Cerebellar cortex (tissue), 1 donor: ENCODE measurements at regions not wholly inside any gene's neighbourhood (a gene's known extent, or its start where the extent isn't known, plus 50 kb on each side); places are given as distances from the start of the nearest gene placed in this dataset.

ENCODE experiments used
- DNase-seq: peaks from one replicate; pipeline ENCODE4 v3.0.0-alpha.2; 2015; ENCODE audit warnings: low spot score

DNA sequence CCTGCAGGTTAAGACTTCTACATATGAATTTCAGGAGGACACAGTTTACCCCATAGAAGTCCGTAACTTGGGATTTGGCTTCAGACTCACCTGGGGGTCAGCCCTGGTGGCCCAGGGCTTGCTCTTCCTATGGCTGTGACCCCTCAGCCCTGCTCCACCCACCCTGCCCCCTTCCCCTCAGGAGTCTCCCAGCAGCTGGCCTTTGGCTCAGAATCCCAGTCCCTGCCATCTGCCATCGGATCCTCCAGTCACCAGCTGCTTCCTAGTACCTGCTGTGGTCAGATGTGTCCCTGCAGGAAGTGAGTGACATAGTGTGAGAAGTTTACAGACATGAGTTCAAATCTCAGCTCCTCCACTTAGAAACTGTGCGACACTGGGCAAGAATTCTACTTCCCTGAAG lies 332.6 kb downstream of the NPHP4 start:
- no peak for DNase-seq

DNA sequence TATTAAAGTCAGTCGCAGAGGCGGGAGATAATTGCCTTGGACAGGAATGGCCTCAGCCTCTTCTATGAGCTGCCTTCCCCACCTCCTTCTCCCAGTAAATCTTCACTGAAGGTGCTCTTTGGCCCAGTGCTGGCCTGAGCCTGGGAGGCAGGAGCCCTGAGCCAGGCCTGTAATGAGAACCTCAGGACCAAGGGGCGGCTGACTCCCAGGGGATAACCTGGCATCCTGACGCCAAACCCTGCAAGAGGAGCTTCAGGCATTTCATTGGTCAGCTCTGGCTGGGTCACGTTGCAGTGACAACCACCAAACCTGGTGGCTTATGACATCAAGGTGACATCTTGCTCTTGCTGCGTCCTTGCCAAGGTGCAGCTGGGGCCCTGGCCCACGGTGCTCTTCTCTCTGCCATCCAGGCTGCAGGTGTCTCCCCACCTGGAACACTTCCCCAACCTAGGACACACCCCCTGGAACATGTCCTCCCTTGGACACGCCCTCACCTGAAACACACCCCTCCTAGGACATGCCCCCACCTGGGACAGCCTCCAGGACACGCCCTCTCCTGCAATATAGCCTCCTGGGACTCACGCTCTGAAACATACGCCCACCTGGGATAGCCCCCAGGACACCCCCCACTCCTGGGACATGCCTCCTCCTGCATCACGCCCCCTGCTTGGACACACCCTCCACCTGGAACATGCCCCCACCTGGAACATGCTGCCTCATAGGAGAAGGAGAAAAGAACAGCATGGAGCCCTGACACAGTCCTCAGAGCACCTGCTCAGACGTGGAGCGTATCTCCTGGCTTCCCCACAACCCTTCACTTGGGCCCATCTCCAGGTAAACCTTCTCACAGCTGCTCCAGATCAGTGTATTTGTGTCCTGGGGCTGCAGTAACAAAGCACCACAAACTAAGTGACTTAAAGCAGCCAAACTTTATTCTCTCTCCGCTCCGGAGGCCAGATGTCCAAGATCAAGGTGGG lies 333.6 kb downstream of the NPHP4 start:
- DNase-seq: no peak

DNA sequence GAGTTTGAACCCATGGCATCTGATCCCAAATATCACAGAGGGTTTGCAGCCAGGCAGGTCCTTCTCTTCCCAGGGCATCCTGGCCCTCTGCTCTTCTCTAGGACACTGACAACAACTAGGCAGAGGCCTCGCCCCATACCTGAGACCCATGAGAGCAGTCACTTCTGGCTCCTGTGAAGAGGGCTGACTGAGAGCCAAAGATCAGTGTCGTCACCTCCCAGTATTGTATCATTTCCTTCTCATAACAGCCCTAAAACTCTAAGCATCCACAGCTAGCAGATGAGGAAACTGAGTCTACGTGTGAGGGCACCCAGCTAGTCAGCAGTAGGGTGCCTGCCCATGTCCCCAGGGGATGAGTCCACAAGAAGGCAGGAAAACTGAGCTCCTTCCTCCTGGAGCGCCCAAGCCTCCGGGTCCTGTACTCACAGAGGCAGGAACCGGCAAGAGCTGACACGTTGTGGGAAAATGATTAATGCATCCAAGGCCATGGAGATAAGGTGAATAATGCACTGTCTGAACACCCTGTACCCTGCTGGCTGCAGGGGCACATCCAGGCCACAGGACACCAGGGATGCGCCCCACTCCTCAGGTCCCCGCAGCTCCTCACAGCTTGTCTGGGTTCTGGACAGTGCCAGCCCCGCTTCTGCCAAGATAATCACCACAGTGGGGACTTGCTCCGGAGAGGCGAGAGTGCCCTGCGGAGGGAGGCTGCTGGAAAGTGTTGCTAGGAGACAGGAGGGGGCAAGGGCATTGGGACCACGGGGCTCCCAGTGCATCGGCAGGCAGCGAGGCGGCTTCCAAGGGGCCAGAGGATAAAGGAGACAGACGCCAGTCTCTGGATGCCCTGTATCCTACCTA lies 340.0 kb downstream of the NPHP4 start:
- no peak for DNase-seq

DNA sequence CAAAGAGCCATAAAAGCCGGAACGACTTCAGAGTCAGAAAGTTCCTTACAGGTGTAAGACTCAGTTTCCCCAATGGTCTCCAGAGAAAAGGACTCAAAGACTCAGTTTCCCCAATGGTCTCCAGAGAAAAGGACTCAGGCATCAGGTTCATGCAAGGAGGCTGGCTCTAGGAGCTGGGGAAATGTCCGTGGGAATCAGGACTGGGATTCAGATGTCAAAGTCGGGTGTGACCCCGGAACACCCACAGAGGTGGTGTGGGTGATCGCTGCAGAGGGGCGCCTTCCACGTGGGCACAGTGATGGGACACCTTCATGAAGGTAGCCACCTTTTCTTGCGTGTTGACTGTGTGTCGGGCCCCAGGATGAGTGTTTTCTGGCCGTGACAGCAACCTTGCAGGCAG lies 340.8 kb downstream of the NPHP4 start:
- DNase-seq: no peak

DNA sequence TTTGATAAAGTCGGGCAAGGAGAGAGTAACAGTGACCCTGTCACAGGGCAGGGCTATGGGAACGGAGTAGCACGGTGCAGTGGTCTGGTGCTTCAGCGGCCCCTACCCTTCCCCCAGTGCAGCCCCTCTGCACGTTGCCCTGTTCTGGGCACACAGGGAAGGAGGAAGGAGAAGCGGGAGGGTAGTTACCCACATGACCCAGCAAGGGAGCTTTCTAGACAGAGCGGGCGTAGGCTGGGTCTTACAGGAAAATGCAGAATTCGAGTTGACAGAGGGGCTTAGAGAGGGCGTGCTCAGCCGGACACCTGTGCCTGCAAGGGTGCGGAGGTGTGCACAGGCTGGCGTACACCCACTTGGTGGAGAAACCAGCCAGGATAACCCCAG lies 341.2 kb downstream of the NPHP4 start:
- no peak for DNase-seq

DNA sequence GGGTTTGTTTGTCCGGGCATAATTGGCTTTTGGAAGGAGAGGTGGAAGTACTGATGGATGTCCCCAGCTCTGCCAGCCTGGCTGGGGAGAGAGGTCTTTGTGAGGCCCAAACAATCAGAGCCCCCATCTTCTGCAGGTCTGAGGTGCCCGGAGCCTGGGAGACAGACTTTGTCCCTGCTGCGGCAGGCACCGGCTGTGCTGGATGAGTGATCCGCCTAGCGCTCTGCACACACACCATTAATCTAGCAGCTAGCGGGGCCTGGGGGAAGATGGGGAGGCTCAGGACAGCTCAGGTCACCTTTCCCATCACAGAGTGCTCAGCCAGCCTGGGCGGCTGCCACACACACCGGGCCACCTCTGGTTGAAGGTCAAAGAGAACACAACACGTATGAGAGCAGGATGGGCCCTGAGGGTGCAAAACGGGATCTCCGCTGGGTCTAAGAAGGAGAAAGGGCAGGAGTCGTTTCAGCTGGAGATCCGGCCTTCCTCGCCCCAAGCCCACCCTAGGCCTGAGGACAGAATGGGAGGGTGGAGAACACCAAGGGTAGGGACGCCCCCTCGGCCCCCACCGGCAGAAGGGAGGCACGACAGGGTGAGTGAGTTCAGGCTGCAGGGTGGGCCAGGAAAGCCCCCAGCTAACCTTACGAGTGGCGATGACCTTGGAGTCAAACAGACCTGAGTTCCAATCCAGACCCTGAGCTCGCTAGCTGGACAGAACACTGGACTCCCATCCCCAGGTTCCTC lies 341.8 kb downstream of the NPHP4 start:
- no peak for DNase-seq

DNA sequence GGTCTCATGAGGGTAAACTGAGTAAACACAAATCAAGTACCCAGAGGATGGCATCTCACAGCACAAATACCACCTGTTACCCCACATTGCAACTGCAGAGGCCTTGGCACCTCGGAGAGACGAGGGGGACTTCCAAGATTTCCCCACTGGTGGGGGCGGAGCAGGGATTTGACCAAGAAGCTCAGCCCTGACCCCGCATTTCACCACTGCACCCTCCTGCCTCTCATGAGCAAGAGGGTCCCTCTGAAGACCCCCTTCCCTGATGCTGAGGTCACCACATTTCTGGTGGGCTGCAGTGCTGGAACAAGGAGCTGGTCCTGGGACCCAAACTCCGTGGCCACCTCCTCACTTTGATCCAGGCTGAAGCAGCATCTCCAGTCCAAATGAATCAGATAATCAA lies 342.4 kb downstream of the NPHP4 start:
- no peak for DNase-seq

DNA sequence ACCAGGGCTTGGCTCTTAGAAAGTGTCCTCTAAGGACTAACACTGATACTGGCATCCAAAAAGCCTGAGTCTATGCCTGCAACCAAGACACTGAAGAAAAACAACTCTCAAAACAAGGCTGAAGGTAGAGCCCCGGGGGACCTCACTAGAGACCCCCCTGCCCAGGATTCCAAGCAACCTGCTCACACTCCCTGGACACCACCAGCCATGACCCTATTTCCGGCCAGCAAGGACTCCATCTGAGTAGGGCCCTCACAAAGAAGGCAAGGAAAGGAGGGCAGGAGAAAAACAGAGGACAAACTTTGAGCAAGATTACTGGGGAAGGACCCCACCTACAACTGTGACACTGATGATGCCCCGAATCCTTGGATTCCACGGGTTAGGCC lies 343.1 kb downstream of the NPHP4 start:
- DNase-seq: no peak

DNA sequence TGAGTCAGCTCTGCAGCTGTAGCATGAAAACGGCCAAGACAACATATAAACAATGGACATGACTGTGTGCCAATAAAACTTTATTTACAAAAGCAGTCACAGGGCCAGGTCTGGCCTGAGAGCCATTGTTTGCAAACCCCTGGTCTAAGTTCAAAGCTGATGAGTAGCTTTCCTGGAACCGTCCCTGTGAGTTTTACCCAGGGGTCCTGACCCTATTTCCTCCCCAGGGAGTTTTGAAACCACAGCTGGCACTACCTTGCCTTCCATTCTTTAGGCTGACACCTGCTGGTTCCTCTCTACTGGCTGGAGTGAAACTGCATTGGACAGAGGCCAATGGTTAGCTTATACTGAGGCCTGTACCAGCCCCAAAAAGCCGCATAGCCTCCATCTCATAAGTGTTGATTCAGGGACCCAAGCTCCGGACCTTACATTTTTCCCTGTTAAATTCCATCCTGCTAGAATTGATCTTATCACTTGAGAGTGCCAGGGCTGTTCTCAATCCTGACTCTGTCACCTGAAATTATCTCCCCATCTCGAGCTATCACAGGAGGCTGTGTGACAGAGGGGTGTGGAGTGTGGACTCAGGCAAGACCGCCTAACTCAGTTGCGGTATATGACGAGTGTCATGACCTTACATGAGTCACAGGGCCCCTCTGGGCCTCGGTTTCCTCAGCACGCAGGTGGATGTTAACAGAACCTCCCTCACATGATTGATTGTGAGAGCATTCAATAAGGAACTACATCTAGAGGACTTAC lies 343.6 kb downstream of the NPHP4 start:
- no peak for DNase-seq

DNA sequence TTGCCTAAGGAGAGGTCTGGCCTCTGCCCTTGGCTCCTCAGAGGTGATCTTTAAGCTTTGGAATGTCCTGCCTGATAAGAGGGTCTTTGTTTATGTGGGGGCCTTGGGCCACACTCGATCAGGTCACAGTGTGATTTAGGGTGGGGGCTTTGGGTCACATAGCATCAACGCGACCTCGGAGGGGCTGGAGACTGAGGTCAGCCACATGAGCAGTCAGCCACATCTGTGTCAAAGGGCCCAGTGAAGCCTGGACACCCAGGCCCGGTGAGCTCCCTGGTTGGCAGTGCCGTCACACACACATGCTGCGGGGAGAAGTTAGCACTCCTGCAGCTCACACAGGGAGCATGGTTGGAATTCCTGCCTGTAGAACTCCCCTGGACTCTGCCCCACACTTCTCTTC lies 345.0 kb downstream of the NPHP4 start:
- no peak for DNase-seq

DNA sequence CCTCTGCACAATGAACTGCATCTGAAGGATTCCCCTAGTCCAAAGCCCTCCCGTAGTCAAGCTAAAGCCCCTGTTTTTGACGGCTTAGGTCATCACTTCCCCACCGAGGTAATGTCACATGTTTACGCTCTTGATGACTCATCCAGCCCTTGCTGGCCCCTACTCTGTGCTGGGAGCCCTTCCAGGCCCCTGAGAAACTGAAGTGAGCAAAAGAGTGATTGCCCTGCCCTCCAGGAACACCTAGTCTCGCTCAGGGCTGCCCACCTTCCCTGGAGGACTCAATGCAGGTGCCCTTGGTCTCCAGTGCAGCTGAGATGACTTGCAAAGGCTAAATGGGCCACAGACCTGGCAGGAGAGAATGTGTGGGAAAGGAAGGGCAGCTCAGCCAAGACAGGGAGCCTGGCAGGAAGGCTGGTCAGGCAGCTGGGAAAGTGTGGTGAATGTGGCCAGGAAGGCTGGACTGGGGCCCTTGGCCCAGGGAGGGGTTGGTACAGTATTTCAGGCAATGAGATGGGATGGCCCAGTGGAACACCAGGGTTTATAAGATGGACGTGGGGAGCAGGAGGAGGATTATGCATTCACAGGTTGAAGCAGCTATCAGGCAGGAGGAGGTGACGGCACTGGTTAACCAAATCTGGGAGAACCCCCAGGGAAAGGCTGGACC lies 345.6 kb downstream of the NPHP4 start:
- DNase-seq: no peak

DNA sequence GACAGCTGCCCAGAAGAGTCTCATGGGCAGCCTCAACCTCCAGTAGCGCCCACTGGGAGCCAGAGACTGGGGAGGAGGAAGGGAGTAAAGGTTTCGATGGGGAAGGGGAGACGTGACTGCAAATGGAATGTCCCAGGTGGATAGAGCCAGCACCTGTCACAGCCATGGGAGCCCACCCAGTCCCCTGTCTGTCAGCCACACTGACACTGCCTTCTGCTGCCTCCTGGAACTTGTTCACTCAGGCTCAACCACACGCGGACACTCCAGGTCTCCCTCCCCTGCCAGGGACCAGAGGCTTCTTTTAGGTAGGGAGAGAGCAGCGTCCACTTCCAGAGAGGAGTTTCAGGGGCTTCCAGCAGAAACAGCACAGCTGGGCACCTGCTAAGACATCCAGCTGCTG lies 346.3 kb downstream of the NPHP4 start:
- DNase-seq: no peak

DNA sequence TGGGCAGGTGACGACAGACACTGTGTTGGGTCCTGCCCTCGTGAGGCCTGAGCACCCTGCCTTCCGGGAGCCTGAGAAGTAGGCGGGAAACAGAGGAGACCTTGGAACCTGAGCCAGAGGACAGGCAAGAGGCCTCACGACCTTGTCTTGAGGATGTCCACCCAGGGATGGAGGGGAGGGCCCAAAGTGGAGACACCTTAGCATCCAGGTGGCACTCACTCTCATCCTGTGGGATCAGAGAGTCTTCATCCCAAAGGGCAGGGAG lies 347.2 kb downstream of the NPHP4 start:
- DNase-seq: no peak

DNA sequence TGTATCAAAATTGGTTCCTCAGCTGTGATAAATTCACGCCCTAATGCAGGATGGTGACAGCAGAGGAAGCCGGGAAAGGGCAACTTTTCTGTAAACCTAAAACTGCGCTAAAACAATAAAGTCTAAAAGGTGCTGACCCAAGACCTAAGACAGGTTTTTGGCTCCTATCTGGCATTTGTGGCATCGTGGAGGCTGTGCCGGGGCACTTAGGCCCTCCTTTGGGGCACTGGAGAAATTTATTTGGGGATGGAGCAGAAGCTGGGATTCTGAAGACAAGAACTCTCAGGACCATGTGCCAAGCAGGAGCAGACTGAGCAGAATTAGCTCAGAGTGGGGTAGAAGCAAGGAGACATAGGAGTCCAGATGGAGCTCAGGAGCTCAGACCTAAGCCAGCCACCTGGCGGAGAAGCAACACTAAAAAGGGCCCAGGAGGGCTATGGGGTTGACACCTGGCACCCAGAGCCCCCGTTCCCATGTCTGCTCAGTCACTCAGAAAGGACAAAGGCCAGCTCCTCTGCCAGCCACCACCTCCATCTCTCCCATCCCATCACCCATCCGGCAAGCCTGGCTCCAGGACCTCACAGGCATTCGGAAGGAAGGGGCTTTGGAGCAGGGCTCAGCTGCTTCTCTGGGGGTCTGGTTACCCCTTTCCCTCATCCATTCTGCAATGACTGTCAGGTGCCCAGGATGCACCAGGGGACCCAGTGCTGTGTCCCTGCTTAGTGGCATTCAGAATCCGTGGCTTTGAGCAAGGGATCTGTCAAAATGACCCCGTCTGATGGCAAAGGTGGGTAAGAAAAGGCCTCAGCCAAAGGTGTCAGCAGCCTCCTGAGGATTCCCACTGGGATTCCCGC lies 347.7 kb downstream of the NPHP4 start:
- DNase-seq: no peak

DNA sequence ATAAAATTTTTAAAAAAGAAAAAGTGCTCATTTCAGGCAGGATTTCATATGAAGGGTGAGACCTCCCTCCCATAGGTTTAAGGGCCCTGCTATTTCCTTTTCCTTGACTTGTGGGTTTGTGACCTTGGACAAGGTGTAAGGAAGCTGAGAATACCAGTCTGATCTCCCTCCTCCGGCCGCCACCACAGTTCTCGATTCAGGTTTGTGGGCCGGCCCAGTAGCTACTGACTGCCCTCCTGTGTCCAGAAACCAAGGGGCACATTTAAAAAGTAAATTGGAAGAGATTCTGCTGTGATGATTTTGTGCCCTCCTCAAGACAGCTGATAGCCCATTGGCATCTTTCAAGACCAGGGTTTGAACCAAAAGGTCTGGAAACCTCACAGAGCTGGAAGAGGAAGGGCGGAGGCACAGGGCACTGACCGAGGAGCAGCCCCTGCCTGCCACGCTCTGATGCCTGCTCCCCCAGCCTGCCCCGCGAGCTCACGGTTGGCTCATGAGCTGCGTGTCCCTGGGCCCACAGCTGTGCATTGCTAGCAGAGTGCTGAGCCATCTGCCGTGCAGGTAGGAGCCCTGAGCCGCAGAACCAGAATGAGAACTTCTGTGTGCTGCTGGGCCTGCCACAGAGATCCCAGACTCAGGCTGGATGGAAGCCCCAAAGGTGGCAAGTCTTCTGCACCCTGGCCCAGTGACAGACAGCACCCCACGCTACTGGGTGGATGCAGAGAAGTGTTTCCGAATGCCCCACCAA lies 348.7 kb downstream of the NPHP4 start:
- no peak for DNase-seq

DNA sequence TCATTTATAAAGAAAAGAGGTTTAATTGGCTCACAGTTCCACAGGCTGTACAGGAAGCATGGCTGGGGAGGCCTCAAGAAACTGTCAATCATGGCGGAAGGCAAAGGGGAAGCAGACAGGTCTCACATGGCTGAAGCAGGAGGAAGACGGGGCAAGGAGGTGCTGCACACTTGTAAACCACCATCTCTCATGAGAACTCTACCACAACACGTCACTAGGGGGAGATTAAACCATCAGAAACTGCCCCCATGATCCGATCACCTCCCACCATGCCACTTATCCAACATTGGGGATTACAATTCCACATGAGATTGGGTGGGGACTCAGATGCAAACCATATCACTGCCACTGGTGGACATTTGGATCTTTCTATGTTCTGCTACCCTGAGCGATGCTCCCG lies 351.4 kb downstream of the NPHP4 start:
- DNase-seq: no peak

DNA sequence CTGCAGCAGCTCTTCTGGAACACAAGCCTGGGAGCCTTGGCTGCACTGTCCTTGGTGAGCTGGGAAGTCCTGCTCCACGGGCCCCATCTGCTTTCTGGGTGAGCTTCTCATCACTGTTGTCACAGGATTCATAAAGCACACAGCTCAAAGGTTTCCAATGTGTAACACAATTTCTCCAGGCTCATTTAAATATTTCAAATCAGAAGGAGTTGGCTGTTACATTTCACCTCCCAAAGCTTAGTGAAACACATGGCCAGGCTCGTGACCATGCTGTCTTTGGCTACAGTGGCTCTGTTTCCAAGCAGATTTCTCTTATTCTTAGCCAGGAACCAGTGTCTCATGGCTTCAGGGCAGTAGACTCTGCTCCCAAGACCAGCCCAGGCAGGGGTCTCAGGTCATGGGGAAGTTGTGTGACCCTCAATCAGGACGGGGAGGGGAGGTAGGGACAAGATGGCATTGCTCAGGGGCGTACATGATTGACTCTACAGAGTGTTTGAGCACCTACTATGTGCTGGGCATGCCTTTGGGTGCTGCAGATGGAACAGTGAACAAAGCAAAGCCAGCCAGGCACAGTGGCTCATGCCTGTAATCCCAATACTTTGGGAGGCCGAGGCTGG lies 353.0 kb downstream of the NPHP4 start:
- DNase-seq: no peak

DNA sequence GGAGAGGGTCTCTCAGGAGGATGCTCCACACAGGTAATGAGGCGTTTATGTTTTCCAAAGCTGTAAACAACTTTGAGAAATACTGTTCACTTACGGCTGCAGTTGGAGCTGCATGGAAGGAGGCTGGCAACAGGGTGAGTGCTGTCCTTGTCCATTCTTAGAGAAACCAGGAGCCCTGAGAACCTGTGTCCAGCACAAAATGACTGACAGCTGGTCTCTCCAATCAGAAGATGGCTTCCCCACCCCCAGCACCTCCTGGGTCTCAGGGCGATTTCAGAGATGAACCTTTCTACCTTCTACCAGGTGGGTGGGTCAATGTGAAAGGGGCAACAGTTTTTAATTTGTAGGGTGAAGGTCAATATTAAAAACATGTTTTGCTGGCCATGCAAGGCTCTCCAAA lies 353.6 kb downstream of the NPHP4 start:
- DNase-seq: no peak

DNA sequence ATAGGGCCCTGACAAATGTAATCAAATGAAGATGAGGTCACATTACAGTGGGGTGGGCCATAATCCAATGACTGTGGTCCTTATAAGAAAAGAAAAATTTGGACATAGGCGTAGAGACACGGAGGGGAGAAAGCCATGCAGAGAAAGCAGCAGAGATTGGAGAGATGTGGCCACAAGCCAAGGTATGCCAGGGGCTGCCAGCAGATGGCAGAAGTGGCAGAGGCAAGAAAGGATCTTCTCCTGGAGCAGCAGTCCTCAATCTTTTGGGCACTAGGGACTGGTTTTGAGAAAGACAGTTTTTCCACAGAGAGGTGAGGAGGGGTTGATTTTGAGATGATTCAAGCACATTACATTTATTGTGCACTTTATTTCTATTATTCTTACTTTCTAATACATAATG lies 355.1 kb downstream of the NPHP4 start:
- no peak for DNase-seq
